Cardiac muscle cell (in vitro differentiated cells and primary cell): ENCODE measurements at regions not wholly inside any gene's neighbourhood (a gene's known extent, or its start where the extent isn't known, plus 50 kb on each side); places are given as distances from the start of the nearest gene placed in this dataset.

ENCODE experiments used
- DNase-seq, 2 donors: peaks; one replicate each; pipeline versions ENCODE4 v3.0.0 to v3.0.0-alpha.2; 2010 to 2017; ENCODE audit warnings: low read depth in 1 of 2, low spot score in 1 of 2
- H3K27ac ChIP-seq: fragments of 200-600 bp; sonication (generic); 2 replicates; pipeline ENCODE4 v1.5.1; 2016
- H3K27me3 ChIP-seq: fragments of 200-600 bp; sonication (generic); 2 replicates; pipeline ENCODE4 v1.6.0; 2016; ENCODE audit warnings: control low read depth
- H3K36me3 ChIP-seq: fragments of 200-600 bp; sonication (generic); 2 replicates; pipeline ENCODE4 v1.5.1; 2016; ENCODE audit warnings: control low read depth
- H3K4me1 ChIP-seq: fragments of 200-600 bp; sonication (generic); 2 replicates; pipeline ENCODE4 v1.8.1; 2017; ENCODE audit warnings: low read depth, mild to moderate bottlenecking, mixed run types
- H3K4me3 ChIP-seq: fragments of 200-600 bp; sonication (generic); 2 replicates; pipeline ENCODE4 v1.5.1; 2016; ENCODE audit warnings: mild to moderate bottlenecking
- H3K9me3 ChIP-seq: fragments of 200-600 bp; sonication (generic); 2 replicates; pipeline ENCODE4 v1.5.1; 2017; ENCODE audit warnings: low read depth, mild to moderate bottlenecking, control low read depth
- CTCF ChIP-seq: IDR thresholded peaks from 2 replicates; pipeline ENCODE4 v1.5.1; 2012; ENCODE audit warnings: low read depth, mild to moderate bottlenecking, low read length

- no peak for DNase-seq
- H3K27me3 ChIP-seq = no peaks in the 10 kb centered on the region
- no peak for TF ChIP-seq CTCF
Observed at GRCh38 chr1:30244801-30245200, 478.6 kb downstream of the MATN1 start.

DNA sequence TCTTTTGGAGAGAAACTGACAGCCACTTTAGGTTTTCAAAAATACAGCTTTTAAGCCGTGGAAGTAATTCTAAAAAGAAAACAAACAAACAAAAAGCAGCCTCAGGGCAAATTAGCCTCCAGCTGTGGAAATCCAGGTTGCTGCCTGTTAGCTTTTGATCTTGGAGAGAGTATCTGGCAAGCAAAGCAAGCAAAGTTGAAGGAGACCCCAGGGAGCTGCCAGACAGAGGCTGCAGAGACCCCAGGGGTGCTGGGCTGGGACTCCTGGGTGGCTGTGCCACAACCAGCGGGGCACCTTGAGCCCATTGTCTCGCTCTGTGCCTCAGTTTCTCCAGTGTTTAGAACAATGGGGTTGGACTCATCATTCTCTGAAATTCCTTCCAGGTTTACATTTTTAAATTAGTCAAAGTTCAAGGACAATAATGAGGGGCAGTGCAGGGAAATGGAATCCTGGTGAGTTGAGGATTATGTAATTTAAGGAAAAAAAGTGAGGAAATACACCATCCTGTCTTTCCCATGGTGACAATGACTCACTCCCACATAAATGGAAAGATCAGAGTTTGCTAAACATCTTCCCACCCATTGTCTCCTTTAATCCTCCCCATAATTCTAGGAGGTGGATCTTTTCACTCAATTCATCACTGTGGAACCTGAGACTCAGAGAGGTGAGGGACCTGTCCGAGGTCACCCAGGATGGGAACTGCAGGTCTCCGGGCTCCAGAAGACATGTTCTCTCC, 480.5 kb downstream of the MATN1 start:
- Histone ChIP-seq H3K4me1 (no peaks in the 10 kb centered on the region), H3K27me3 (no peaks in the 10 kb centered on the region), H3K4me3 (no peak overlapping the region), H3K9me3 (no peaks in the 10 kb centered on the region), H3K27ac (no peak overlapping the region), H3K36me3 (no peaks in the 10 kb centered on the region)
- no peak for DNase-seq
- no peak for TF ChIP-seq CTCF

More at GRCh38 chr1:30244801-30245200, 478.6 kb downstream of the MATN1 start:
- no peak overlapping the region for H3K27ac ChIP-seq
- no peaks in the 10 kb centered on the region for H3K36me3 ChIP-seq
- no peak overlapping the region for H3K4me3 ChIP-seq
- H3K4me1 ChIP-seq = no peaks in the 10 kb centered on the region
- no peaks in the 10 kb centered on the region for H3K9me3 ChIP-seq

- H3K36me3 ChIP-seq = no peaks in the 10 kb centered on the region
- H3K9me3 ChIP-seq = no peaks in the 10 kb centered on the region
- TF ChIP-seq CTCF = no peak
- H3K27ac ChIP-seq = no peak overlapping the region
- H3K4me3 ChIP-seq = no peak overlapping the region
- H3K27me3 ChIP-seq = no peaks in the 10 kb centered on the region
- H3K4me1 ChIP-seq = no peaks in the 10 kb centered on the region
- DNase-seq = no peak
Observed at GRCh38 chr1:30242168-30242567, 481.2 kb downstream of the MATN1 start.

DNA sequence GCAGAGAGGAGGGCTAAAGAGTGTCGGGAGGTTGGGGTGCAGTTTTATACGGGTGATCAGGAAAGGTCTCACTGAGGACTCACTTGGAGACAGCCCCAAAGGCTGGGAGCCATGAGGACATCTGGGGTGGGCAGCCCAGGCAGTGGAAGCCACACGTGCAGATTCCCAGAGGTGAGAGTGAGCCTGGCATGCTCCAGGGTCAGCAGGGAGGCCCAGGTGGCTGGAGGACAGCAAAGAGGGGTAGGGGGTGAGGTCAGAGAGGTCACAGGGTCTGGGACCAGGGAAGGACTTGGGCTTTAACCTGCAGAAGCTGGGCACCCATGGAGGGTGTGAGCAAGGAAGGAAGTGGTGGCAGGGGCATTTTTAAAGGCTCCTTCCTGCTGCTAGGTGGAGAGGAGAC, 481.7 kb downstream of the MATN1 start:
- Histone ChIP-seq H3K4me1 (no peaks in the 10 kb centered on the region), H3K27me3 (no peaks in the 10 kb centered on the region), H3K9me3 (no peaks in the 10 kb centered on the region), H3K36me3 (no peaks in the 10 kb centered on the region), H3K4me3 (no peak overlapping the region), H3K27ac (no peak overlapping the region)
- TF ChIP-seq CTCF = no peak
- DNase-seq = no peak

DNA sequence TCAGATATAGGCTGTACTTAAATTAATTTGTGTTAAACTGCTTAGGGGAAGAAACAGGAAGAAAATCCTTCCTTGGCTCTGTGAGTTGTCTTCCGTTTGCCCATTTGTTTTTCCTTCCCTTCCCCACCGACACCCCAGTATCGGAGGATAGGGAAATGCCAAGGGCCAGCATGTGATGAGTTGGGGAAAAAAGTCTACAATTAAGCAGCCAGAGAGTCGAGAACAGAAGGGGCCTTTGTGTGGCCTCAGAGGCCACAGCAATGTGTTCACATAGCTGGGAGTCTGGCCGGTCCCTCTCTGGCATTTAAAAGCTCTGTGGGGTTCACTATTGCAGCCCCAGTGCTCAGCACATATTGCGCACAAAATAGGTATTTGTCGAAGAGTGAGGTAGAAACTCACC, 489.3 kb downstream of the MATN1 start:
- TF ChIP-seq CTCF = no peak
- Histone ChIP-seq H3K4me1 (no peaks in the 10 kb centered on the region), H3K27ac (no peak overlapping the region), H3K27me3 (no peaks in the 10 kb centered on the region), H3K4me3 (no peak overlapping the region), H3K9me3 (no peaks in the 10 kb centered on the region), H3K36me3 (no peaks in the 10 kb centered on the region)
- DNase-seq = no peak
